Esophagus muscularis mucosa (tissue), 4 donors: ENCODE measurements at regions not wholly inside any gene's neighbourhood (a gene's known extent, or its start where the extent isn't known, plus 50 kb on each side); places are given as distances from the start of the nearest gene placed in this dataset.

Experiments
- DNase-seq: peaks from one replicate; pipeline ENCODE4 v3.0.0-alpha.2; 2017; ENCODE audit errors: extremely low spot score
- H3K27ac ChIP-seq, 4 donors: fragments of 200-600 bp; sonication (generic); replicated peaks in 1 of 4; 1 replicate in 3 of 4; 2 replicates in 1 of 4; pipeline ENCODE4 v1.5.1; 2016 to 2019; ENCODE audit warnings: mild to moderate bottlenecking in 1 of 4
- H3K27me3 ChIP-seq, 4 donors: fragments of 200-600 bp; sonication (generic); one replicate each; pipeline versions ENCODE4 v1.5.1 to v1.6.0; 2016 to 2019
- H3K36me3 ChIP-seq, 4 donors: fragments of 200-600 bp; sonication (generic); one replicate each; pipeline ENCODE4 v1.5.1; 2016 to 2019
- H3K4me1 ChIP-seq, 4 donors: fragments of 200-600 bp; sonication (generic); one replicate each; pipeline ENCODE4 v1.5.1; 2016 to 2019
- H3K4me3 ChIP-seq, 4 donors: fragments of 200-600 bp; sonication (generic); 1 replicate in 2 of 4; 2 replicates in 2 of 4; pipeline ENCODE4 v1.5.1; 2016 to 2019; ENCODE audit warnings: mild to moderate bottlenecking in 4 of 4, moderate library complexity in 1 of 4
- H3K9me3 ChIP-seq, 4 donors: fragments of 200-600 bp; sonication (generic); 1 replicate in 3 of 4; 2 replicates in 1 of 4; pipeline ENCODE4 v1.5.1; 2016 to 2019
- EP300 ChIP-seq: sonication (generic); formaldehyde crosslinking; IDR thresholded peaks from one replicate; pipeline ENCODE4 v1.6.1; 2017; ENCODE audit warnings: antibody characterized with exemption
- POLR2A ChIP-seq: fragments of 450-650 bp; IDR thresholded peaks from one replicate; pipeline ENCODE4 v1.6.1; 2017; ENCODE audit warnings: antibody characterized with exemption, moderate library complexity, mild to moderate bottlenecking, low read depth
- POLR2AphosphoS5 ChIP-seq, 2 donors: sonication (generic); formaldehyde crosslinking; IDR thresholded peaks; one replicate each; pipeline ENCODE4 v1.6.1; 2017; ENCODE audit warnings: antibody characterized with exemption in 2 of 2
- WGBS: methylation state at CpG from one replicate; pipeline ENCODE4 v1.1.5; 2018; 5-methylcytosine and 5-hydroxymethylcytosine counted together
- intact Hi-C: fragments of 100-400 bp; cut with DNase I; formaldehyde crosslinking; loops from one replicate; pipeline ENCODE4 v1.15.1; 2023
- TF ChIP-seq, protein P1 (sequence below), 3 experiments: fragments of 200-600 bp in 2 of 3; fragments of 450-650 bp in 1 of 3; sonication (generic) in 2 of 3; IDR thresholded peaks; one replicate each; pipeline ENCODE4 v1.5.1; 2017 to 2019; ENCODE audit warnings: antibody characterized with exemption in 3 of 3, mild to moderate bottlenecking in 2 of 3, moderate library complexity in 1 of 3

DNA sequence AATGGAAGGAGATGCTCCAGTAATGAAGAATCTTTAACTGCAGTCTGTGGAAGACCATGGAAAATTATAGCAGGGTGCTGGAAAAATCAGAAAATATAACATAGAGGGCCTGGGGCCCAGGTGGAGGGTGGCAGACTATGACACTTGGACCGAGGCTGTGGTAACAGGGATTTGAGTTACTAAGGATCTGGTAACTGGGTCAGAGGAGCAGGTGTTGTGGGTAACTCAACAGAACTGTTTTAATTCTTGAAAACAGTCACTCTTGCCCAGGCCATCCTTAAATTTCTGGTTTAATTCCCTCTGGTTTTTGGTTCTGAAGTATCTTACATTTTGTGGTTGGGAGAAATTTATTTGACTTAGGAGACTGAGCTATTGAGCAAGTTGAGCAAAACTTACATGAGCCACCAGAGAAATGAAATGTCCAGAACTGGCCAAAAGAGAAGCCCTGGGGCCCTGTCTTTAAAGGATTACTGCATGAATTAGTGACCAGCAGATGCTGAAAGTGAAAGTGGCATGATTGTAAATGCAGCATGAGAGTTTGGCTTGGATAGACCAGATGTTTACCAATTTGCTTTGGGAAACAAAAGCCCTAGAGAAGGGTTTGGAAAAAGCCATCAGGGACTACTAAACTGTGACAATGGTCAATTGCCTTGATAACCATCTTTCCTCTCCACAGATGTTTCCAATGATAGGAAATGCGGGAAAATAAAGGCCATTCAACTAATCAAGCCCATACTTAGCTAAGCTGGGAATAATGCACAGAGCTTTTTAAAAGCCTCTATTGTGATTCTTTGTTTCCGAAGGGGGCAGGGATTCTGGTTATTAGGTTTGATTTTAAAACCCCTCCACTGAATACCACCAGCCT lies 374.9 kb upstream of the TGFBR2 start:
- WGBS, result 87% methylated on average over 3 of the region's 3 CpGs
- TF ChIP-seq, protein P1, sequence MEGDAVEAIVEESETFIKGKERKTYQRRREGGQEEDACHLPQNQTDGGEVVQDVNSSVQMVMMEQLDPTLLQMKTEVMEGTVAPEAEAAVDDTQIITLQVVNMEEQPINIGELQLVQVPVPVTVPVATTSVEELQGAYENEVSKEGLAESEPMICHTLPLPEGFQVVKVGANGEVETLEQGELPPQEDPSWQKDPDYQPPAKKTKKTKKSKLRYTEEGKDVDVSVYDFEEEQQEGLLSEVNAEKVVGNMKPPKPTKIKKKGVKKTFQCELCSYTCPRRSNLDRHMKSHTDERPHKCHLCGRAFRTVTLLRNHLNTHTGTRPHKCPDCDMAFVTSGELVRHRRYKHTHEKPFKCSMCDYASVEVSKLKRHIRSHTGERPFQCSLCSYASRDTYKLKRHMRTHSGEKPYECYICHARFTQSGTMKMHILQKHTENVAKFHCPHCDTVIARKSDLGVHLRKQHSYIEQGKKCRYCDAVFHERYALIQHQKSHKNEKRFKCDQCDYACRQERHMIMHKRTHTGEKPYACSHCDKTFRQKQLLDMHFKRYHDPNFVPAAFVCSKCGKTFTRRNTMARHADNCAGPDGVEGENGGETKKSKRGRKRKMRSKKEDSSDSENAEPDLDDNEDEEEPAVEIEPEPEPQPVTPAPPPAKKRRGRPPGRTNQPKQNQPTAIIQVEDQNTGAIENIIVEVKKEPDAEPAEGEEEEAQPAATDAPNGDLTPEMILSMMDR (IDR thresholded peaks at IDR 0.05), result no peak
- TF ChIP-seq POLR2A (no peak), EP300 (no peak), POLR2AphosphoS5 (IDR thresholded peaks at IDR 0.05) (no peak)

DNA sequence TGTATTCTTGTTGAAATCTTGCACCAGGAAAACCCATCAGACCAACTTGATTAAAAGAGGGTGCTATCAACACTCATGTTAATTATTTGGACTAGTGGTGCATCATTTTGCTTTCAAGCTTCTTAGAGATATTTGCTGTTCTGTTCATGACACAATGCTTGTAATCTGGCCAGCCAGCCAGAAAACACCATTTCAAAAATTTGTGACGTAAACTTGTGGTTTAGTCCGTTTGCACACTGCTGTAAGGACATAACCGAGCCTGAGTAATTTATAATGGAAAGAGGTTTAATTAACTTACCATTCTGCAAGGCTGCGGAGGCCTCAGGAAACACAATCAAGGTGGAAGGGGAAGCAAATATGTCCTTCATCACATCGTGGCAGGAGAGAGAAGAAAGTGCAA lies 374.3 kb upstream of the TGFBR2 start:
- Histone ChIP-seq H3K36me3 (no peaks in the 10 kb centered on the region), H3K4me3 (no peak overlapping the region), H3K9me3 (no peaks in the 10 kb centered on the region), H3K27me3 (no peaks in the 10 kb centered on the region), H3K27ac (peak overlapping the region in 3 of 4 donors; percentile 21 to 42 (median 31)), H3K4me1 (peaks cover 15 to 50% (median 35%) of the 10 kb centered on the region in 4 donors)
- TF ChIP-seq POLR2AphosphoS5 (IDR thresholded peaks at IDR 0.05) (no peak), POLR2A (no peak), EP300 (no peak)
- TF ChIP-seq, protein P1 (IDR thresholded peaks at IDR 0.05), result no peak
- 65% methylated on average over 5 of the region's 5 CpGs for WGBS
- intact Hi-C loops, result no loop called here
- no peak for DNase-seq

More for the DNA sequence above, 374.9 kb upstream of the TGFBR2 start:
- Histone ChIP-seq H3K27ac (peak overlapping the region; percentile 21 to 42 (median 32)), H3K27me3 (no peaks in the 10 kb centered on the region), H3K4me3 (no peak overlapping the region), H3K36me3 (no peaks in the 10 kb centered on the region), H3K4me1 (peaks cover 21 to 54% (median 40%) of the 10 kb centered on the region in 4 donors), H3K9me3 (no peaks in the 10 kb centered on the region)
- DNase-seq, result no peak
- intact Hi-C loops, result no loop called here

DNA sequence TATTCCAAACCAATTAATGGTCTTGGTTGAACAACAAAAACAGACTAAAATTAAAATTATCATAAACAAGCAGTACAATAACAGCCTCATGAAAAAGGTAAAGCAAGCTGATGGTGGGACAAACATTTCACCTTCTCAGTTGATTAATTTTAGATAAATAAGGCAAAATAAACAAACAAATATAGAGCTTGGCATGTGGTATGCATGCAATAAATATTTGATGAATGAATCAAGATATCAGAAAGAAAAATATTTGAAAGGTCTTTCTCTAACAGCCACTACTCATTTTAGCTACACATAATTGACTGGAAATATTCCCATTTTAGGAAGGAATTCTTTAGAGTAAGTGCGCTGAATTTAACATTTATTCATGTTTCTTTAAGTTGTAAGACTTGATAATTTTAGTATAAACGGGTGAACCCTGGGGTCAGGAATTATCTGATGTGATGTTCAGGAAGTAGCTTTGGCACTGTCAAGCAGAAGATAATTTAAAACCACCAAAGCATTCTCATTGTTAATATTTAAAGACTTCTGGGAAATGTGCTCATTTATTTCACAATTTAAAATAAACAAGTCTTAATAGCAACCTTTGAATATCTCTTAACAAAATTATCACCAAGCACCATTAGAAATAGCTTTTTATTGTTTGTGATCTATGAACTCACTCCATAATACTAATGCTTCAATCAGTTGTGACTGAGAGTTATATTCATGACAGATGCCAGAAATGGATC lies 372.3 kb upstream of the TGFBR2 start:
- Histone ChIP-seq H3K4me1 (peaks cover 7 to 31% (median 19%) of the 10 kb centered on the region in 4 donors), H3K4me3 (no peak overlapping the region), H3K27me3 (no peaks in the 10 kb centered on the region), H3K9me3 (peaks cover 0 to 3% (median 0%) of the 10 kb centered on the region in 4 donors), H3K36me3 (no peaks in the 10 kb centered on the region), H3K27ac (peak overlapping the region in 1 of 4 donors; percentile 38)
- TF ChIP-seq EP300 (no peak), POLR2AphosphoS5 (IDR thresholded peaks at IDR 0.05) (no peak), POLR2A (no peak)
- TF ChIP-seq, protein P1 (IDR thresholded peaks at IDR 0.05), result no peak
- intact Hi-C loops, result no loop called here
- WGBS, result 50% methylated on average over 2 of the region's 2 CpGs
- DNase-seq, result no peak

DNA sequence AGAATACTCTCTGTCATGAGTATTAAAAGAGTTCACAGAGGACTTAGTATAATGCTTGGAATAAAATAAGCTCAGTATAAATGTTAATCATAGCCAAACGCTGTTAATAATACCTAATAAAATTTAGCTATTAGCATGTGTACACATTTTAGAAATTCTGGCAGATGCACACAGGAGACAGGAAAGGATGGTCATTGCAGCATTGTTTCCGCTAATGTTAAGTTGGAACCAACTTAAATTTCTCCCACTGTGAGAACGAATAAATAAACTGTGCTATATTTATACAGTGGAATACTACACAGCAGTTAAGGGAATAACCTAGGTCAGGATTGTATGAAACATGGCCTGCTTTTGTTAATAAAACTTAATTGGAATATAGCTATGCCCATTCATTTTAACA lies 370.4 kb upstream of the TGFBR2 start:
- DNase-seq, result no peak
- Histone ChIP-seq H3K9me3 (peaks cover 0 to 3% (median 0%) of the 10 kb centered on the region in 4 donors), H3K36me3 (no peaks in the 10 kb centered on the region), H3K4me1 (peaks cover 4 to 30% (median 25%) of the 10 kb centered on the region in 4 donors), H3K4me3 (no peak overlapping the region), H3K27ac (peak overlapping the region in 1 of 4 donors; percentile 12), H3K27me3 (no peaks in the 10 kb centered on the region)
- WGBS, result 76% methylated on average over 3 of the region's 3 CpGs
- TF ChIP-seq POLR2AphosphoS5 (IDR thresholded peaks at IDR 0.05), result no peak
- intact Hi-C loops, result no loop called here

DNA sequence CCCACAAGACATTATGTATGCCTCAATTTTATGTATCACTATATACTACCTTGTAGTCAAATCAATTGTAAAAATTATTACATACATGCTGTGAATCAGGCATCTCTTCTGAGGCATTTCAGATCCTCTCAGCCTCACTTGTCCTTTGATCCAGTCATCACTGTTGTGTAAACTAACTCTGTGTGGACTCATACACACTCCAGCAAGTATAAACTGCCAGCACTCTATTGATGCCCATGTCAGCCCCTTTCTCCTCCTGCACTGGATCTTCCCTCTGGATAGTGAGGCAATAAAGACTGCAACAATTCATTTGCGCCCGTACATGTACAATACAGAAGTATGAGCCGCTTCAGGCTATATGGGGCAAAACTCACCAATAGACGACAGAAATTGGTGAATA lies 364.7 kb upstream of the TGFBR2 start:
- Histone ChIP-seq H3K4me1 (peaks cover 0 to 12% (median 3%) of the 10 kb centered on the region in 4 donors), H3K36me3 (no peaks in the 10 kb centered on the region), H3K9me3 (peaks cover 0 to 3% (median 0%) of the 10 kb centered on the region in 4 donors), H3K4me3 (no peak overlapping the region), H3K27ac (no peak overlapping the region), H3K27me3 (no peaks in the 10 kb centered on the region)
- TF ChIP-seq EP300 (no peak), POLR2AphosphoS5 (IDR thresholded peaks at IDR 0.05) (no peak), POLR2A (no peak)
- TF ChIP-seq, protein P1 (IDR thresholded peaks at IDR 0.05), result no peak
- intact Hi-C loops, result no loop called here
- whole genome bisulfite sequencing, result 83% methylated on average over 4 of the region's 4 CpGs
- no peak for DNase-seq
